GM23338 (cell line): ENCODE measurements at regions not wholly inside any gene's neighbourhood (a gene's known extent, or its start where the extent isn't known, plus 50 kb on each side); places are given as distances from the start of the nearest gene placed in this dataset.

ENCODE experiments used
- ATAC-seq: fragments of 200-7000 bp; cut with Tn5 transposase; 3 replicates; pipeline ENCODE4 v1.9.1; 2020
- DNase-seq: peaks from one replicate; pipeline ENCODE4 v3.0.0-alpha.2; 2015; ENCODE audit warnings: low spot score
- H2AFZ ChIP-seq: fragments of 200-600 bp; sonication (generic); 2 replicates; pipeline ENCODE4 v1.8.0; 2016; ENCODE audit warnings: antibody characterized with exemption, mild to moderate bottlenecking, moderate library complexity
- H3F3A ChIP-seq: fragments of 200-600 bp; sonication (generic); replicated peaks from 2 replicates; pipeline ENCODE4 v1.8.0; 2017; ENCODE audit warnings: antibody characterized with exemption, mixed run types, low read depth
- H3K27ac ChIP-seq: fragments of 200-600 bp; sonication (generic); 2 replicates; pipeline ENCODE4 v1.6.1; 2016; ENCODE audit warnings: low read depth
- H3K27me3 ChIP-seq: fragments of 200-600 bp; sonication (generic); 2 replicates; pipeline ENCODE4 v1.8.0; 2016; ENCODE audit warnings: mild to moderate bottlenecking, mixed run types, moderate library complexity; ENCODE audit not compliant: insufficient read depth
- H3K36me3 ChIP-seq: fragments of 200-600 bp; sonication (generic); 2 replicates; pipeline ENCODE4 v1.8.0; 2016; ENCODE audit warnings: mild to moderate bottlenecking; ENCODE audit not compliant: insufficient read depth
- H3K4me1 ChIP-seq: fragments of 200-600 bp; sonication (generic); 2 replicates; pipeline ENCODE4 v1.8.0; 2016; ENCODE audit warnings: mild to moderate bottlenecking, moderate library complexity; ENCODE audit not compliant: insufficient read depth
- H3K4me2 ChIP-seq: fragments of 200-600 bp; sonication (generic); 2 replicates; pipeline ENCODE4 v1.7.1; 2017; ENCODE audit warnings: mixed run types
- H3K4me3 ChIP-seq: fragments of 200-600 bp; sonication (generic); 2 replicates; pipeline ENCODE4 v1.6.1; 2016; ENCODE audit warnings: mixed run types
- H3K79me2 ChIP-seq: fragments of 200-600 bp; sonication (generic); replicated peaks from 2 replicates; pipeline ENCODE4 v1.8.0; 2017; ENCODE audit warnings: mild to moderate bottlenecking; ENCODE audit not compliant: insufficient read depth
- H3K9me2 ChIP-seq: fragments of 200-600 bp; sonication (generic); 2 replicates; pipeline ENCODE4 v1.8.0; 2017; ENCODE audit not compliant: insufficient read depth
- H4K20me1 ChIP-seq: fragments of 200-600 bp; sonication (generic); replicated peaks from 2 replicates; pipeline ENCODE4 v1.8.0; 2017; ENCODE audit warnings: mild to moderate bottlenecking; ENCODE audit not compliant: insufficient read depth
- H3K27ac Mint-ChIP-seq: 2 replicates; pipeline ENCODE4 v1.8.0; 2020; ENCODE audit warnings: inconsistent platforms, mild to moderate bottlenecking, moderate library complexity, mixed read lengths
- H3K27me3 Mint-ChIP-seq: 3 replicates; pipeline ENCODE4 v1.8.0; 2022; ENCODE audit warnings: low read depth, mild to moderate bottlenecking, moderate library complexity, mixed read lengths, inconsistent platforms; ENCODE audit not compliant: insufficient read depth, poor library complexity
- H3K36me3 Mint-ChIP-seq: 3 replicates; pipeline ENCODE4 v1.8.0; 2021; ENCODE audit warnings: low read depth, mild to moderate bottlenecking, inconsistent platforms, moderate library complexity, mixed read lengths
- H3K4me1 Mint-ChIP-seq: 3 replicates; pipeline ENCODE4 v1.8.0; 2020; ENCODE audit warnings: mild to moderate bottlenecking, inconsistent platforms, mixed read lengths
- H3K4me3 Mint-ChIP-seq: 3 replicates; pipeline ENCODE4 v1.8.0; 2021; ENCODE audit warnings: moderate library complexity, mild to moderate bottlenecking, inconsistent platforms, mixed read lengths
- H3K9me3 Mint-ChIP-seq: 3 replicates; pipeline ENCODE4 v1.8.0; 2020; ENCODE audit warnings: moderate library complexity, mild to moderate bottlenecking, inconsistent platforms, mixed read lengths
- CREB1 ChIP-seq: fragments of 250-450 bp; sonication (Bioruptor Pico); IDR thresholded peaks from 2 replicates; pipeline ENCODE4 v1.5.0; 2020; ENCODE audit warnings: low read depth, mild to moderate bottlenecking, moderate library complexity
- ETS1 ChIP-seq: IDR thresholded peaks from 2 replicates; pipeline ENCODE4 v1.6.1; 2016; ENCODE audit warnings: antibody characterized with exemption
- JUNB ChIP-seq: IDR thresholded peaks from one replicate; pipeline ENCODE4 v1.6.1; 2016; ENCODE audit warnings: antibody characterized with exemption; ENCODE audit not compliant: unreplicated experiment
- POLR2AphosphoS5 ChIP-seq: IDR thresholded peaks from 2 replicates; pipeline ENCODE4 v1.6.1; 2016; ENCODE audit warnings: antibody characterized with exemption, low read depth
- ZNF114 ChIP-seq: fragments of 250-450 bp; sonication (Bioruptor Pico); IDR thresholded peaks from 2 replicates; pipeline ENCODE4 v1.5.0; 2020; ENCODE audit warnings: mild to moderate bottlenecking, moderate library complexity
- TF ChIP-seq, protein P1 (sequence below): fragments of 250-450 bp; sonication (Bioruptor Pico); IDR thresholded peaks from 2 replicates; pipeline ENCODE4 v1.5.0; 2020; ENCODE audit warnings: mild to moderate bottlenecking, moderate library complexity

DNA sequence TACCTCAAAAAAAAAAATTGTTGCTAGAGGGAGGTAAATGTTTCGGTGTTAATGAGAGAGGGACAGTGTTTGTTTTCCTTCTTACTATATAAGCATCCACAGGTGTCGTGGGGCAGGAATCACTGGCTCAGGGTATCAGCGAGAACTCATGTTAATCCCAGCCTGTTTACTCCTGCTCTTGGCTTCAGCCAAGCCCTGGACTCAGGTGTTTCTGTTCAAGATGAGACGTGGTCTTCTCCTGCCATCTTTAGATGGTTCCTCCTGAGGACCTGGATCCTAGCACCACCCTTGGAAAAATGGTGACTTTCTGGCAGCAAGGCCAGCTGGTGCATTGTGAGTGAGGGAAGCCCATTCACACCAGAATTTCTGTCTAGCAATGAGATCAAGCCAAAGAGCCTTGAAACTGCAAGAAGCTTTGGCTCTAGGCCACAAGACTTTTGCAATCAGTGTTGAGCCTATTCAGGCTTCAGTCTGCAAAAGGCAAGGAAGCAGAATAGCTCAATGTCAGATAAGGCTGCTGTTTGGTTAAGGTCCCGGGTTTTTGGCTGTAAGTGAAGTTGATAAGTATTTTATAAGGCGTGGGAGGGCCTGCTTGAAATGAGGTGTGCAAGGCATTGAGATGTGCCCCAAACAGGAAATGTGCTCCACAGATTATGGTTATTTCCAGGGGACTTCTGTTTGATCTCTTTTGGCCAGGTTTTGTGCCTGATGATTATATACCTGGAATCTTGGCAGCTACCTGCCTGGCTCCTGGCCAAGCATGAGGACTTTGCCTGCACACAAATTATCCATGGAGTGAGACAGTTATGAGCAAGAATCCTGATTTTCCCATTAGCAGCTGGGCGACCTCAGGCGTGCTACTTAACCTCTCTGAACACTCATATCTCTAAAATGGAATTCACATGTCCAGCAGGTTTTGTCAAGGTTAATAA is 99.8 kb downstream of the TENT4A start (continued):
- TF ChIP-seq, protein P1, sequence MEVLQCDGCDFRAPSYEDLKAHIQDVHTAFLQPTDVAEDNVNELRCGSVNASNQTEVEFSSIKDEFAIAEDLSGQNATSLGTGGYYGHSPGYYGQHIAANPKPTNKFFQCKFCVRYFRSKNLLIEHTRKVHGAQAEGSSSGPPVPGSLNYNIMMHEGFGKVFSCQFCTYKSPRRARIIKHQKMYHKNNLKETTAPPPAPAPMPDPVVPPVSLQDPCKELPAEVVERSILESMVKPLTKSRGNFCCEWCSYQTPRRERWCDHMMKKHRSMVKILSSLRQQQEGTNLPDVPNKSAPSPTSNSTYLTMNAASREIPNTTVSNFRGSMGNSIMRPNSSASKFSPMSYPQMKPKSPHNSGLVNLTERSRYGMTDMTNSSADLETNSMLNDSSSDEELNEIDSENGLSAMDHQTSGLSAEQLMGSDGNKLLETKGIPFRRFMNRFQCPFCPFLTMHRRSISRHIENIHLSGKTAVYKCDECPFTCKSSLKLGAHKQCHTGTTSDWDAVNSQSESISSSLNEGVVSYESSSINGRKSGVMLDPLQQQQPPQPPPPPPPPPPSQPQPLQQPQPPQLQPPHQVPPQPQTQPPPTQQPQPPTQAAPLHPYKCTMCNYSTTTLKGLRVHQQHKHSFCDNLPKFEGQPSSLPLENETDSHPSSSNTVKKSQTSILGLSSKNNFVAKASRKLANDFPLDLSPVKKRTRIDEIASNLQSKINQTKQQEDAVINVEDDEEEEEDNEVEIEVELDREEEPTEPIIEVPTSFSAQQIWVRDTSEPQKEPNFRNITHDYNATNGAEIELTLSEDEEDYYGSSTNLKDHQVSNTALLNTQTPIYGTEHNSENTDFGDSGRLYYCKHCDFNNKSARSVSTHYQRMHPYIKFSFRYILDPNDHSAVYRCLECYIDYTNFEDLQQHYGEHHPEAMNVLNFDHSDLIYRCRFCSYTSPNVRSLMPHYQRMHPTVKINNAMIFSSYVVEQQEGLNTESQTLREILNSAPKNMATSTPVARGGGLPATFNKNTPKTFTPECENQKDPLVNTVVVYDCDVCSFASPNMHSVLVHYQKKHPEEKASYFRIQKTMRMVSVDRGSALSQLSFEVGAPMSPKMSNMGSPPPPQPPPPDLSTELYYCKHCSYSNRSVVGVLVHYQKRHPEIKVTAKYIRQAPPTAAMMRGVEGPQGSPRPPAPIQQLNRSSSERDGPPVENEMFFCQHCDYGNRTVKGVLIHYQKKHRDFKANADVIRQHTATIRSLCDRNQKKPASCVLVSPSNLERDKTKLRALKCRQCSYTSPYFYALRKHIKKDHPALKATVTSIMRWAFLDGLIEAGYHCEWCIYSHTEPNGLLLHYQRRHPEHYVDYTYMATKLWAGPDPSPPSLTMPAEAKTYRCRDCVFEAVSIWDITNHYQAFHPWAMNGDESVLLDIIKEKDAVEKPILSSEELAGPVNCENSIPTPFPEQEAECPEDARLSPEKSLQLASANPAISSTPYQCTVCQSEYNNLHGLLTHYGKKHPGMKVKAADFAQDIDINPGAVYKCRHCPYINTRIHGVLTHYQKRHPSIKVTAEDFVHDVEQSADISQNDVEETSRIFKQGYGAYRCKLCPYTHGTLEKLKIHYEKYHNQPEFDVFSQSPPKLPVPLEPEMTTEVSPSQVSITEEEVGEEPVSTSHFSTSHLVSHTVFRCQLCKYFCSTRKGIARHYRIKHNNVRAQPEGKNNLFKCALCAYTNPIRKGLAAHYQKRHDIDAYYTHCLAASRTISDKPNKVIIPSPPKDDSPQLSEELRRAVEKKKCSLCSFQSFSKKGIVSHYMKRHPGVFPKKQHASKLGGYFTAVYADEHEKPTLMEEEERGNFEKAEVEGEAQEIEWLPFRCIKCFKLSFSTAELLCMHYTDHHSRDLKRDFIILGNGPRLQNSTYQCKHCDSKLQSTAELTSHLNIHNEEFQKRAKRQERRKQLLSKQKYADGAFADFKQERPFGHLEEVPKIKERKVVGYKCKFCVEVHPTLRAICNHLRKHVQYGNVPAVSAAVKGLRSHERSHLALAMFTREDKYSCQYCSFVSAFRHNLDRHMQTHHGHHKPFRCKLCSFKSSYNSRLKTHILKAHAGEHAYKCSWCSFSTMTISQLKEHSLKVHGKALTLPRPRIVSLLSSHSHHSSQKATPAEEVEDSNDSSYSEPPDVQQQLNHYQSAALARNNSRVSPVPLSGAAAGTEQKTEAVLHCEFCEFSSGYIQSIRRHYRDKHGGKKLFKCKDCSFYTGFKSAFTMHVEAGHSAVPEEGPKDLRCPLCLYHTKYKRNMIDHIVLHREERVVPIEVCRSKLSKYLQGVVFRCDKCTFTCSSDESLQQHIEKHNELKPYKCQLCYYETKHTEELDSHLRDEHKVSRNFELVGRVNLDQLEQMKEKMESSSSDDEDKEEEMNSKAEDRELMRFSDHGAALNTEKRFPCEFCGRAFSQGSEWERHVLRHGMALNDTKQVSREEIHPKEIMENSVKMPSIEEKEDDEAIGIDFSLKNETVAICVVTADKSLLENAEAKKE (CRISPR knock-in tag): no peak
- TF ChIP-seq POLR2AphosphoS5 (no peak), JUNB (no peak), CREB1 (CRISPR knock-in tag) (no peak)

GRCh38 chr5:6814816-6815215 is 101.6 kb downstream of the TENT4A start:
- 0 out of 2 replicates have a peak, but pooled peaks cover under 1% of the 10 kb centered on the region for H3K4me1 ChIP-seq
- H3K27ac ChIP-seq: no peak overlapping the region
- H3K36me3 Mint-ChIP-seq: no peaks in the 10 kb centered on the region; the same call in 2 of the 3 replicates
- no peak for TF ChIP-seq ETS1
- TF ChIP-seq, protein P1 (CRISPR knock-in tag): no peak
- TF ChIP-seq ZNF114 (CRISPR knock-in tag): no peak
- no peak for TF ChIP-seq POLR2AphosphoS5
- TF ChIP-seq JUNB: no peak
- no peak for TF ChIP-seq CREB1 (CRISPR knock-in tag)
- H2AFZ ChIP-seq: no peak overlapping the region
- H3K27me3 Mint-ChIP-seq: peaks cover 4% of the 10 kb centered on the region
- ATAC-seq (no peak), DNase-seq (no peak)
- H3K4me3 ChIP-seq: no peak overlapping the region
- peaks cover 3% of the 10 kb centered on the region; the same call in 2 of the 3 replicates for H3K4me1 Mint-ChIP-seq
- no peaks in the 10 kb centered on the region for H3K36me3 ChIP-seq
- H3K4me3 Mint-ChIP-seq: no peak overlapping the region
- no peaks in the 10 kb centered on the region; the same call in 2 of the 3 replicates for H3K9me3 Mint-ChIP-seq
- H3K27ac Mint-ChIP-seq: no peak overlapping the region
- no peaks in the 10 kb centered on the region for H3K27me3 ChIP-seq
- no peaks in the 10 kb centered on the region for H3F3A ChIP-seq
- no peaks in the 10 kb centered on the region for H4K20me1 ChIP-seq
- H3K79me2 ChIP-seq: no peaks in the 10 kb centered on the region
- H3K4me2 ChIP-seq: no peak overlapping the region
- H3K9me2 ChIP-seq: no peaks in the 10 kb centered on the region
